Loucy (cell line): ENCODE measurements at regions not wholly inside any gene's neighbourhood (a gene's known extent, or its start where the extent isn't known, plus 50 kb on each side); places are given as distances from the start of the nearest gene placed in this dataset.

ENCODE experiments used
- EZH2phosphoT487 ChIP-seq: fragments of 200-600 bp; IDR thresholded peaks from 2 replicates; pipeline ENCODE4 v1.6.1; 2018; ENCODE audit warnings: antibody characterized with exemption, mild to moderate bottlenecking, moderate library complexity, borderline replicate concordance
- TF ChIP-seq, protein P1 (sequence below): fragments of 200-600 bp; sonication (generic); conservative IDR thresholded peaks from 2 replicates; pipeline ENCODE4 v1.5.1; 2014; ENCODE audit warnings: mild to moderate bottlenecking, antibody characterized with exemption, low read length

DNA sequence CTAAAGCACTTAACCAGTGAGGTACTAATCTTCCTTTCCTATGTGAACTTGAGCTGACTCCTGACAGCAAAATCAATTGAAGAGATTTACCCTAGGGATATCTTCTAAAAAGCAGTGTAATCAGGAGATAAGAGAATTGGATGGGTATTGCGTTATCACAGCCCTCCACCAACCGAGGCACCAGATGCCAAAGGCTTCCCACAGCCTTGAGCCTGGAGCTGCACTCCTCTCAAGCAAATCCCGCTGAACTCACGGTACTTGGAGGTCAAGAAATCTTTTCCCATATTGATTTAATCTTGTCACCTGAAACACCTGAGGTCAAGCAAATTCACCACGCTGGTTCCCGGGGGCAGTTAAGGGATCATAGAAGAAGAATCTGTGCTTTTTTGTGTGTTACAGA lies 346.8 kb downstream of the TBL1XR1 start:
- TF ChIP-seq, protein P1, sequence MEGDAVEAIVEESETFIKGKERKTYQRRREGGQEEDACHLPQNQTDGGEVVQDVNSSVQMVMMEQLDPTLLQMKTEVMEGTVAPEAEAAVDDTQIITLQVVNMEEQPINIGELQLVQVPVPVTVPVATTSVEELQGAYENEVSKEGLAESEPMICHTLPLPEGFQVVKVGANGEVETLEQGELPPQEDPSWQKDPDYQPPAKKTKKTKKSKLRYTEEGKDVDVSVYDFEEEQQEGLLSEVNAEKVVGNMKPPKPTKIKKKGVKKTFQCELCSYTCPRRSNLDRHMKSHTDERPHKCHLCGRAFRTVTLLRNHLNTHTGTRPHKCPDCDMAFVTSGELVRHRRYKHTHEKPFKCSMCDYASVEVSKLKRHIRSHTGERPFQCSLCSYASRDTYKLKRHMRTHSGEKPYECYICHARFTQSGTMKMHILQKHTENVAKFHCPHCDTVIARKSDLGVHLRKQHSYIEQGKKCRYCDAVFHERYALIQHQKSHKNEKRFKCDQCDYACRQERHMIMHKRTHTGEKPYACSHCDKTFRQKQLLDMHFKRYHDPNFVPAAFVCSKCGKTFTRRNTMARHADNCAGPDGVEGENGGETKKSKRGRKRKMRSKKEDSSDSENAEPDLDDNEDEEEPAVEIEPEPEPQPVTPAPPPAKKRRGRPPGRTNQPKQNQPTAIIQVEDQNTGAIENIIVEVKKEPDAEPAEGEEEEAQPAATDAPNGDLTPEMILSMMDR: no peak
- no peak for TF ChIP-seq EZH2phosphoT487
